HG02943 (cell line): ENCODE measurements at regions not wholly inside any gene's neighbourhood (a gene's known extent, or its start where the extent isn't known, plus 50 kb on each side); places are given as distances from the start of the nearest gene placed in this dataset.
"Not testable (repeated sequence)": the region's sequence is repeated elsewhere in the genome, so short reads cannot be mapped to it uniquely, and the experiment has no call there.

Experiments
- ATAC-seq: cut with Tn5 transposase; IDR thresholded peaks from one replicate; pipeline ENCODE4 v1.9.1; 2021; ENCODE audit warnings: mild to moderate bottlenecking, low read depth, moderate library complexity; ENCODE audit not compliant: unreplicated experiment

DNA sequence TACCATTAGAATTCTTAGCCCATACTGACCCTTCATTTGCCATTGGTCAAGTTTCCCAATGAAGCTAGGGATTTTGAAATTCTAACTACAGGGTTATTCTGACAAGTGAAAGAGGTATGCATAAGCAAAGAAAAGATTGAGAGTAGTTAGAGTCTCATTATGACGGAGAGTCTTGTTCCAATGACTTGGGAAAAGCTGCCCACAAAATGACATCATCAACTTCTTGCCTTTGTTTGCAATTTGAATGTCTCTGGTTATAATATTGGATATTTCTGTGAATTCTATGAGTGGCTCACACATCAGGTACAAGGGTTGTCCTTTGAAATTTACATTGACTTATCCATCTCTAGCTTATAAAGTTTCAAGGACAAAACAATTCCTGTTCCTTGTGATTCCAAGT, 772.2 kb downstream of the TRIB2 start:
- ATAC-seq, result no peak

DNA sequence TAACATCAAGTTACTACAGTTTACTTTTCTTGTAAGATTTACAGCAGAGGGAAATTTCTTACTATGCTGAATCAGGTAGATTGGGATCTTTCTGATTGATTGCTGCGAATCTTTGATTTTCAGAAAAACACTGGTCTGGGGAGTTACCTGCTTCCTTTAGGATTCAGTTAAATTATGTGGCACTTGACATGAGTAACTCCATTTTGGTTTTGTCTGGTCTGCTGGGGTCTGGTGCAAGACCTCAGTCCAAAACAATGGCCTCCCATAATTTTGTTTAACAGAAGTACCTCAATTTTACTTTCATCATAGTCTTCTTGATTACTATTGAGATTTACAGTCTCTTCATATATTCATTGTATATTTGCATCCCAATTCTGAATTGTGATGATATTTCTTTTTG, 775.5 kb downstream of the TRIB2 start:
- no peak for ATAC-seq

DNA sequence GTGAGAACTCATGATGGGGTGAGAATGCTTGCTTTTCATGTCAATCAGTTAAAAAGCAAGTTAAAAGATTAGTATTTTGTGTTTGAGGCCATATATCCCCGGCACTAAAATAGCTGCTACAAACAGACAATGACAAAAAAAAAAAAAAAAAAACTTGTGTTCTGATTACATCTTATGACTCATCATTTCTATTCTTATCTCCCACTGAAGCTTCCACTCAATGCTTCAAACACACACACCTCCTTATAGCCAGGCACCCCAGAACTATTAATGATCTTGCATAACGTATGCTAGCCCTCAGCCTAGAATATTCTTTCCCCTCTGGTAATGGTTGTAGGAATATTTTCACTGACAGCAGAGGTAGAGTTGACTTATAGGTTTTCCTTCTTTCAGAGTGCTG, 778.3 kb downstream of the TRIB2 start:
- no peak for ATAC-seq

DNA sequence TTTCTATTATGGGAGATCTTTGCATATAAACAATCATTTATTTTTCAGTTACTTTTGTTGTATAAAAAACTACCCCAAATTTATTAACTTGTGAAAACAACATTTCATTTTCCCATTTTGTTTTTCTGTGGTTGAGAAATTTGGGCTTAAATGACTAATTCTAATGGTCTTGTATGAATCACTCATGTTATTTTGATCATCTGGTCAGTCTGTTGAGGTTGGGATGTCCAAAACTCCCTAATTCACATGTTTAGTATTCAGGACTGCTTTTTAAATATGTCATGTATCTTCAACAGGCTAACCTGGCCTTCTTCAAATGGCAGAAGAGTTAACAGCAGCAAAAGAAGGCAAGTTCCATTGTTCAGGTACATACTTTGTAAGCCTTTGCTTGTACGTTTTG, 788.1 kb downstream of the TRIB2 start:
- no peak for ATAC-seq

DNA sequence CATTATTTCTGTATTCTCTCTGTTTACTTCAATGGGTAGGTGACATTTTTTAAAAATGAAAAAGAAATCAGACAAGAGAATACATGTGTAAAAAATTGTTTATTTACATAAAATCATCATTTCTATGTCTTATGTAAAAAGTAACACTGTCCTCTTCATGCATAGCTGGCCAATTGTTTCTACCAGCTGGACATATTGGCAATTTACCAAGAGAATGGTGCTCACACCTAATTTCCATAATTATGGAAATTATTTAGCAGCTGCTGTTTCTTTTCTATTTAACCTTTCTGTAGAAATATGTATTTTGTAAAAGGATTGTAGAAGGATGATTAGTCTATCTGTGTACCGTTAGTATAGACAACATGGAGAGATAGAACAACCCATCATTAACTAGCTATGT, 791.9 kb downstream of the TRIB2 start:
- ATAC-seq, result no peak

DNA sequence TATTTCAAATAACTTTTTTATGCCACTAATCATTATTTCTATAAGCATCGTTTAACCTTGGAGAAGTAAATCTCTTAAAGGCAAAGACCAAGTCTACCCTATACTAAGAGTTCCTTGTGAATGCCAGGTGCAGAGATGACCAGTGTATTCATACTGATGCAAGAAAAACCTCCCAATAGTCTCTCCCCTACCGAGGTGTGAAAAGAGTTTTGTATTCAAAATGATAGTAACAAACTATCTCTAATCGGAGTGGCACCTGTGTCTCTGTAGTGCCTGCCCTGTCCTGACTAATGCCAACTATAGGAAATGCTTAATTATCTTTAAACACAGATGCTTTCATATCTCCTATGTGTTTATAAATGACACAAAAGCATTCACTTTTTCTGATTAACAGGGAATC, 798.5 kb downstream of the TRIB2 start:
- no peak for ATAC-seq

DNA sequence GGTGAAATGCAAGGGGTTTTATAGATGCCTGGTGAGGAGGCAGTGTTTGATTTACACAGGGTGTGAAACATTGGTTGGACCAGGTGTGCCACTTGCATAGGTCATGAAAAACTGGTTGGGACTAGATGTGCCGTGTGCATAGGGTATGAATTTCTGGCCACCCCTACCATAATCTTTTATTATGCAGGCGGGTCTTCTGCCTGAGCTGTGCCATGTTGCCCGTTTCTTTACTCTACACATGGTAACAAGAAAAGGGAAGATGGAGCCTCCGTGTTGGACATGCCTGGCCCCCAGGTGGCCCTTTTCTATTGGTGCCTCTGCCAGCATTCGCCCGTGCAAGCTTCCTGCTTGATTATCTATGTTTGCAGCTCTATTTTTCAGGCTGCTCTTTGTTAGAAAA, 805.4 kb downstream of the TRIB2 start:
- no peak for ATAC-seq

- peak; percentile 93 for ATAC-seq
These were observed 806.4 kb downstream of the TRIB2 start for GRCh38 chr2:13522917-13523821.

GRCh38 chr2:13524492-13524891, 807.8 kb downstream of the TRIB2 start:
- ATAC-seq, result no peak

DNA sequence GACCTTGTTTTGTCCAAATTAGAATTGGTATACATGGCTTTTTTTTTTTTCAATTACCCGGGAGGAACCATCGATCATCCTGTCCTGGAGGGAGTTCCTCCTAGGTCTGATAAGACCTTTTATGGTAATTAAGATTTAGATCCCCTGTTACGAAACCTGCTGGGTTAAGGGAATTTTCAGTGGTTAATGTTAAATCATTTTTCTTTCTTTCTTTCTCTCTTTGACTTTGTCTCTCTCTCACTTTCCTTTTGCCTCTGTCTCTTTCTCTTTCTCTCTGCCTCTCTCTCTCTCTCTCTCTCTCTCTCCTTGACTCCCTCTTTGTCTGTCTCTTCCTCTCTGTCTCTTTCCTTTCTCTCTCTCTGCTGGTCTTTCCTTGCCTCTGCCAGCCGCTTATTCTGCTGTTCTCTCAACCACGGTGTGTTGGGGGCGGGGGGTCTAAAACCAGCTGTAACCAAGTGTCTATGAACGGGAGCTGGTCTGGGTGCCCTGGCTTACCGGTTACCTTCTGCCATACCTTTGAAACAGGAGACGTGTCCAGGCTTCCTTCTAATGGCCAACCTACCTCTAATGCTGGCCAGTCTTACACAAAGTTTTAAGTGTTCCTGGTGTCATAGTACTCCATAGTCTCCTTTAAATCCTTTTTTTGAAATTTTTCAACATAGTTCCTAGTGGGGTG, 815.1 kb downstream of the TRIB2 start:
- ATAC-seq, result not testable (repeated sequence)

GRCh38 chr2:13532781-13533523, 816.2 kb downstream of the TRIB2 start:
- ATAC-seq, result not testable (repeated sequence)

- ATAC-seq, result no peak
These were observed 816.8 kb downstream of the TRIB2 start for GRCh38 chr2:13533524-13533922.

DNA sequence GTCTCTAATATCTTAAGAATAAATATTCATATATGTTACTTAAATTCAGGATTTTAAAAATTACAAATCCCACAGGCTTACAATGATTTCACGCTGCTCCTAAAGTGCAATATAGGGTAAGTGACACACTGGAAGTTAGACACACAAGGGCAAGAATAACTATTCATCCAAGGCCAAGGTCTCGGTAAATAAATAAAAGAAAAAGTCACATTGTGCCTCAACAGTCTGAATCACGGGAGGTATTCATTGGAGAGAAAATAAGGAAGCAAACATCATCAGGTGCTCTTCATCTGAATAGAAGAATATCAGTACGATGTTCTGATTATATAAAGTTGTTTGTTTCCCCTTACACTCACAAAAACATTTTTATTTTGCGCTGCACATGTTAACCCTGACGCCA, 820.2 kb downstream of the TRIB2 start:
- no peak for ATAC-seq

DNA sequence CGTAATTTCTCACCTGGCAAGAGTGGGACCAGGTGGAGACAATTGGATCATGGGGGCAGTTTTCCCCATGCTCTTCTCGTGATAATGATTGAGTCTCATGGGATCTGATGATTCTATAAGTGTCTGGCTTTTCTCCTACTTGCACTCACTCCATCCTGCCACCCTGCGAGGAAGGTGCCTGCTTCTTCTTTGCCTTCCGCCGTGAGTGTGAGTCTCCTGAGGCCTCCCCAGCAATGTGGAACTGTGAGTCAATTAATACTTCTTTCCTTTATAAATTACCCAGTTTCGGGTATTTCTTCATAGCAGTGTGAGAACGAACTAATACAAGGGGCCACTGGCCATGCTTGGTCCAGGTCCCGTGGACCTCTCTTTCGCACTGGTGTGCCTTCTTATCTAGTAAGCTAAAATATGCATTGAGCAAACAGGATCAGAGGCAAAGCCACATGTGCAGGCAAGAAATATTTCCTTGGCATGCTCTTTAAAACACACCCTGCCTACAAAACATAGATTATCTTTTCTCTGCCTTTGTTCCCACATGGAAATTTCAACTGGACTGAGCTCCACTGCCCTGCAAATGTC, 821.1 kb downstream of the TRIB2 start:
- ATAC-seq, result no peak

DNA sequence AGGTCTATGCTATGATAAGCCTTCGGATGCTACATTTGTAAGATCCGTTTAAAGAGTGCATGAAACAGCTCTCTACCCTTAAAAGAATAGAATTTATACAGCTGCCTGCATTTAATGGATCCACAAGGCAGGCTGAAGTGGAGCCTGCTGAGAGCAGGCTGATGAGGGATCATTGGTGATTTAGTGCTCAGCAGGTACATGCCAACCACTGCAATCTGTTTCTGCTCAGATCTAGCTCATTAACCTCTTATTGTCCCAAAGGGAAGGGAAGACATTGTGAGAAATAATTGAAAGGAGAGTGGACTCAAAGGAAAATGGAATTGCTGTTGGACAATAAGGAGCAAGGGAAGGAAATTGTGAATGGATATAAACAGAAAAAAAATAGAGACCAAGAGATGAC, 822.6 kb downstream of the TRIB2 start:
- ATAC-seq, result no peak

DNA sequence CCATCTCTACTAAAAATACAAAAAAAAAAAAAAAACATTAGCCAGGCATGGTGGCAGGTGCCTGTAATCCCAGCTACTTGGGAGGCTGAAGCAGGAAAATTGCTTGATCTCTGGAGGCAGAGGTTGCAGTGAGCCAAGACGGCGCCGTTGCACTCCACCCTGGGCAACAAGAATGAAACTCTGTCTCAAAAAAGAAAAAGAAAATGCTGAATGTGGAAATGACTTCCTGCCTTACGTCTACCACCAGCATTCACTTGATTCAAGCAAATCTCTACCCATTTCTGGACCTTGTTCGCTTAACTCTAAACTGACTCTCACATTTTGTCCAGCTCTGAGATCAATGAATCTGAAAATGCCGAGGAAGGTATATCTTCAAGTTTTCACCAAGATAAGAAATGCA, 825.3 kb downstream of the TRIB2 start:
- no peak for ATAC-seq

GRCh38 chr2:13542642-13543041, 825.9 kb downstream of the TRIB2 start:
- no peak for ATAC-seq

DNA sequence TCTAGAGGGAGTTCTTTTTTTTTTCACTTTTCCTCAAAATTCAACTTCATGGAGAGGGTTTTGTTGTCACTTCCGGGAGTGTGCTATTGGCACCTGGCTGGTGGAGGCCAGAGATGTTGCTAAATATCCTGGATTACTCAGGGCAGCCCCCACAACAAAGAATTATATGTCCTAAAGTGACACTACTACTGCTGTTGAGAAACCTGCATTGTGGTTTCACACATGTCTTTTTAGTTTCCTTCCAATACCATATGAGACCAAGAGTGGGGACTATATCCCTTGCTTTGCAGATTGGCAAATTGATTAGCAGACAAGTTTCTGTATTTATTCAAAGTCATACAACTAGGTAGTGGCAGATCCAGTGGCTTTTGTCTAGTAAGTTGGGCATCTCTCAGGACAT, 826.8 kb downstream of the TRIB2 start:
- no peak for ATAC-seq

GRCh38 chr2:13545320-13545719, 828.6 kb downstream of the TRIB2 start:
- no peak for ATAC-seq

GRCh38 chr2:13546131-13546530, 829.4 kb downstream of the TRIB2 start:
- ATAC-seq, result no peak
